NOMO-1 (cell line): ENCODE measurements at regions not wholly inside any gene's neighbourhood (a gene's known extent, or its start where the extent isn't known, plus 50 kb on each side); places are given as distances from the start of the nearest gene placed in this dataset.
A peak's percentile ranks its signal among the peaks of the same experiment; 100 is the strongest.

Experiments used
- DNase-seq, 2 experiments: peaks; one replicate each; lab custom pipeline; 2025; ENCODE audit not compliant: unreplicated experiment in 2 of 2; lab: John Stamatoyannopoulos, UW

GRCh38 chr2:8300905-8301304, 381.0 kb upstream of the ID2 start:
- DNase-seq = no peak

GRCh38 chr2:8303322-8303832, 378.5 kb upstream of the ID2 start:
- peak; percentile 97 to 99 for DNase-seq

DNA sequence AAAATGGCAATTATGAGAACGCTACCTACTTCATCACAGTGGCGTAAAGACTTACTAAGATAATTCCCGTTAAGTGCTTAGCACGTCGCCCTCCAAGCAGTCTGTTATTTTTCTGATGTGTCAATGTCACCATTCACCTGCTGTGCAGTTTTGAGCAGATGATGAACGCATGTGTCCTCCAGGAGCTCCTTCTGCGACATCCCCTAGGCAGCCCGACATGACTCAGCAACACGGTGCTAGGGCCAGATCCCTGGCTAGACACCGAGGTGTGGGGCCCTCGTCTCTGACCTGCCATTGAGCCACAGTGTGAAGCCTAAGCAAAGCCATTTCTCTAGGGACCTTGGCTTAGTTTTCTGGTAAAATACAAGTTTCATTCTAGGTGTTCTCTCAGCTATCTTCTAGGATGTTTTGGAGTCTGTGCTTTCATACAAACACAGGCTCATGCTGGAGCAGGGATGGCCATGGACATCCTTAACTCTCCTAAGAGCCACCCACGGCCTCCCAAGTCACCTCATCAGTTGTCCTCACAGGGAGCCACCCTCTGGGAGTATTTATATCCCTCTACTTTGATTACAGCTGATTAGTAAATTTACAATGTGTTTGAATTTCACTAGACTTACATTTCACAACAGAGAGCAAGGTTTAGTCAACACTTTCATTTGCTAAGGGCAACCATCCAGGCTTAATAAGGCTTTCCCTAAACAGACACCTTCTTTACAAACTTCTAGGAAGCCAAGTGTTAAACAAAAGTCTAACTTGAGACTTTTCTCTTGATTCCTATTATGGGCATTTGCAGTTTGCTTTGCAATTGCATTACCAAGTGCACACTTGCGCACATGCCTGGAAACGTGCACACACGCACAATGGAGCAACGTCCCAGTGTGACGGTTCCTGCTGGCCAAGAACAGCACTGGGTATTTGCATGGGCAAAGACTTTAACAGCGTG, 376.8 kb upstream of the ID2 start:
- DNase-seq = no peak

DNA sequence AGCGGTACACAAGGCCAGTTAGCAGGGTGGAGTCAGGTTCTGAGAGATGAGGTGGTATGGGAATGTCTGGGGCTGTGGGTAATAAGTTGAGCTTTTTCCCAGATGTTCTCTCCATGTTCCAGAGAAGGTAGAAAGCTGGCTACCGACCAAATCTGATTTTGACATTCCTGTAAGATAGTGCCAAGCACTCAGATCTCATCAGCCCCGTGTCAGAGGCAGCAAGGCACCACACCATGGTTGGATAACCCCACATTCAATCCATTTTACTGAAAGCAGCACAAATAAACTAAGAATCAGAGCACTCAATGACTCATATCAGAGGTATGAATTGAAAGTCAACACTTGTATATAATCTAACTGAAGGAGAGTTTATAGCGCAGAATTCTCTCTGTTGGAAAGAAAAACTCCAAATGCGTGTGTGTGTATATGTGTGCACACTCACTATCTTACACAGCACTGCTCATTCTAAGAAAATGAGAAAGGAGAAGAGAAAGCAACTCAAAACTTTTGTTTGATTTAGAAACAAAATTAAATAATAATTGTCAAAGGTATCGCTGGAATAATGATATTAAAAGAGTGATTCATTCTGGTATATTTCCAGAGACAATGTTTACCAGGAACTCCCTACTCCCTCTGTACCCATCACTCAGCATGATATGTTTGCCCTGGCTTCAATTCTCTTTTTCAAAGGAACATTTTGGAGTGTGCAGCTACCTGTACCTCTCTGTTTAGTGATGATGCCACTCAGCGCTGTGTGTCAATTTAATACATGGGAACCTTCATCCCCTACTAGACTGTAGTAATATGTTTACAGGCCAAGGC, 375.1 kb upstream of the ID2 start:
- DNase-seq = no peak

GRCh38 chr2:8307606-8308180, 374.2 kb upstream of the ID2 start:
- DNase-seq = no peak

- no peak for DNase-seq
Observed at GRCh38 chr2:8309131-8309530, 372.7 kb upstream of the ID2 start.

DNA sequence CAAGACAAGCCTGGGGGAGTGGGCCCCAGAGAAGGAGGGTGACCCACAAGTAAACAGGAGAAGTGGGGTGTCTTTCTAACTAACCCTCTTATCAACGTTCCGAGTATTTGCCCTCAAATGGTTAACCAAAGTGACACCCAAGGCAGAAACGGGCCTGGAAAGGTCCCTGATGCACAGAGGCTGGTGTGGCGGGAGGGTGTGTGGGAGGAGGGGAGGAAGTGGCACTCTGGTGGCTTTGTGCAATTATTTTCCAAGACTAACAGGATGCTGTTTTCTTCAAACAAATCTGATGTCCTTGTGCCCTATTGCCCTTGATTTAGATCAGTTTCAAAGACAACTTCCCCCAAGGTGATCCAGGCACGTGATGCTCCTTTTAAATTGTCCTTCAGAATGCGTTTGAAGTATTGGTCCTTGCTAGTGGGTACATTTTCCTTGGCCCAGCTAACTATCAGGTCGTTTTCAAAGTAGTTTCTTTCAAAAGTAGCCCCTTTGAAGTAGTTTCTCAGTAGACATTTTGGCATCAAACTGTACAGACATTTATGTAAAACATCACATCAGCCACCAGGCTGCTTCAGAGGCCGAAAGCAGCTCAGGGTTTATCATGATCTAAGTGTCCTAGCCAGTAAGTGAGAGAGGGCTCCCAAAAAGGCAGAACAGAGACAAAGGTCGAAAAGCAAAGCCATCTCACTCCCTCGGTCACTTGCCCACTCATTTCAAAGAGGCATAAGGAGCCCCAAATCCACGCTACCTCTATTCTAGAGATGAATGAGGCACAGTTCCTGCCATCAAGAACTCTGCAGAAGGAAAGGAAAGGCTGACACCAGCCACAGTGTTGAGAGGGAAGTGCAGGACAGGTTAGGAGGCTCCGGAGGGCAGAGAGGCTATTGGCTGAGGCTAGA, 371.1 kb upstream of the ID2 start:
- DNase-seq = peak; percentile 28 to 52

GRCh38 chr2:8312221-8312620, 369.6 kb upstream of the ID2 start:
- no peak for DNase-seq

DNA sequence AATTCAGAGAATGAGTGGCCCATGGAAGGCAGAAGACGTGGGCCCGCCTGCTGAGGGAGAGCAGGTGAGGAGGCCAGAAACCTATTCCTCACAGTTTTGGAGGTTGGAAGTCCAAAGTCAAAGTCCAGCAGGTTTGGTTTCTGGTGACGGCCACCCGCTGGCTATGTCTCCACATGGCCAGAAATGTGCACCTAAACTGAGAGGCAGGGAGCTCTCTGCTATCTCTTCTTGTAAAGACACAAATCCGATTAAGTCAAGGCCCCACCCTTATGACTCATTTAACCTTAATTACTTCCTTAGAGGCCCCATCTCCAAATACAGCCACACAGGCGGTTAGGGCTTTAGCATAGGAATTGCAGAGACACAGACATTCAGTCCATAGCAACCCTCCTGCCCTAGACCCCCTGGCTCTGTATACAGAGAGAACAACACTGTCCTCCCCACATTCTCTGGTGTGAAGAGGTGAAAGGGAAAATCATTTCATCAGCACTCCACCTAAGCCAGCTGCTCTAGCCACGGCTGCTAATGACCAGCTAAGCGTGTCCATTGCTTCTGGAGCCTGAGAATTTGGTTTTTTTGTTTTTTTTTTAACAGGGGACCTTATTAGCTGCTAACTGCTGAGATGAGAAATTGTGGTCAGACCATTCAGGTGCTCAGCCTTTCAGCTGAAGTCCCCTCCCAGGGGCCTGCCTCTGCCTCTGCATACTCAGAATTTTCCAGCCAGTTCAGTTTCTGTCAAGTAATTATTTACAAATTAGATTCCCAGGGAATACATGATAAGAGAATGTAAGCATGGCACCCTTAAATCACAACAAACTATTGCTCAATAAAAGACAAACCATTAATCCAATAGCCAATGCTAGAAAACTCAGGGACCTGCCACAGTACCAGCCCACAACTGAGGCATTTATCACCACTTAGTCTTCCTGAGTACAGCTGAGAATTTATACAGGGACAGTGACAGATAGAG, 368.7 kb upstream of the ID2 start:
- peak; percentile 95 to 96 for DNase-seq

GRCh38 chr2:8314063-8314462, 367.8 kb upstream of the ID2 start:
- peak; percentile 92 for DNase-seq

- DNase-seq = peak; percentile 15
Observed at GRCh38 chr2:8315531-8316165, 366.2 kb upstream of the ID2 start.

- no peak for DNase-seq
Observed at GRCh38 chr2:8316356-8316755, 365.5 kb upstream of the ID2 start.

DNA sequence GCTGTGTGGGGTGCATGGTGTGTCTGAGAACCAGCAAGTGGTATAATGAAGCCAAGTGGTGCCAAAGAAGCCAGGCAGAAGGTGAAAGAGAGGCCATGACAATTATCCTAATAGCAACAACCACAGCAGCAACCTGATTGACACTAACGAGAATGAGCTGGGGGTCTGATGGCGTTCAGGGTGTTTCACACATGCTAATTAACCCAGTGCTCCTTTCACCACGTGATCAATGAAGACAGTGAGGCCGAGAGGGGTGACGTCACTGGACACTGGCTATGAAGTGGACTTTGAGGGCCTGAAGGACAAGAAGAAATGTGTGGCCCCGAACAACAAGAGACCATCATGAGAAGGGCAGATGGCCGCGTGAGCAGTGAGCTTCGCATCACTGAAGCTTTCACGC, 364.4 kb upstream of the ID2 start:
- DNase-seq = no peak

DNA sequence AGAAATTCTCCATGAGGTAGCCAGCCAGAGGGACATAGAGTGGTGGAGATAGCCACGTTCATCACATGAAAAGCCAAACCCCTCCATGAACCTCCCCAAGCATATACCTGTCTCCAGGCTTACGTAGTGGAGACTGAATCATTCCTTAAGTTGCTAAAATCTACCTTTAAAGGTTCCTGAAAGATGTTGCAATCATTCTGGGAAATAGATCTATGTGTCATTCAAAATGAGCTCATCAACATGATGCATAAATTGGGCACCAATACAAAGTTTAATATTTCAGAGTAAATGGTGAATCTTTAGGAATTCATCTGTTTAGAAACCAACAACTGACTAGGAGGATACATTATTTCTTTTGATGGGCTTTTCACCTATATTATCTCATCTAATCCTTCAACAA, 362.6 kb upstream of the ID2 start:
- DNase-seq = no peak

GRCh38 chr2:8320311-8321066, 361.4 kb upstream of the ID2 start:
- DNase-seq = no peak

DNA sequence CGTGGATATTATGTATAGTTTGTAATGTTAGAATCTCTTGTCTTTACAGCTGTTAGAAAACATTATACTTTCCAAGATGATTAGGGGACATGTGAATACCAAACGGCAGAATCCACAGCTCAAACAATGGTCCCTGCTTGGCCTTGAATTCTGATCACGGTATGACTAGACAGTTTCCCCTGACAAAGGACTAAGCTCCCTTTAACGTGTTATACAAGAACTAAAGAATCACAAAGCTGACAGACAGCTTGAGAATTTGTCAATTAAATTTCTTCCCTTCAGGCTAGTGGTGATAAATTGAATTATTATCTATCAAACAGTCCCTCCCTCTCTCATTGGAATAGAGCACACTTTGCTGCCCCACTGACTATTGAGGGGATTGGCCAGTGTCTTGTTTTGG, 359.2 kb upstream of the ID2 start:
- no peak for DNase-seq

DNA sequence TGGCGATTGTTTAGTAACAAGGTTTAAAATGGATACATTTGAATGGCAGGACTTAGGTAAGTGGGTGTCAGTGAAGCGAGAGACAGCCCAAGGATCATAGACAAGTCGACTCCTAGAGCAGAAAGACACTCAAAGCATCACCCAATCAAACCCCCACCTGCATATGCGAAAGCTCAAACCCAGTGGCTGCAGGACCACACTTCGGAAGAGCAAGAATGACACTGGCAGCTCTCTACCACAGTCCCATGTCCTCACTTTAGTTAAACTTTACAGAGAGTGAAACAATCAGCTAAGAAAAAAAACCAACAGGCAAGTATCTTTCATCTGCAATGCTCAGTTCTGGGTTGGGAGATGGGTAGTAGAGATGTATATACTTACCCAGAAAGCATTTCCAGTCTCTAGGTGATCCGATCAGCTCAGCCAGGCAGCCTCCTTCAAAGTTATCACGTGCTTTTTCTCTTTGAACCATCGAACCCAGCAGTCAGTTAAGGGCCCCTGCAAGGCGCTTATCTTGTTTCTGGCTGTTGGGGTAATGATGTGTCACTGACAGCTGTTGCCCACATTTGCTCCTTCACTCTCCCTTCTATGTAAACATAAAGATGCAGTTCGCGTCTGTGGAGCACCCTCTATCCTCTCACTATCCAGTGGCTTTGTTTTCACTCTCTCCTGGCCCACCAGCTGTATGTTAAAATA, 357.5 kb upstream of the ID2 start:
- no peak for DNase-seq
